ENCODE measurements at regions not wholly inside any gene's neighbourhood (a gene's known extent, or its start where the extent isn't known, plus 50 kb on each side); places are given as distances from the start of the nearest gene placed in this dataset.

GRCh38 chr5:73263001-73263710 is 90.2 kb downstream of the TMEM174 start:
- TF ChIP-seq, protein P1, sequence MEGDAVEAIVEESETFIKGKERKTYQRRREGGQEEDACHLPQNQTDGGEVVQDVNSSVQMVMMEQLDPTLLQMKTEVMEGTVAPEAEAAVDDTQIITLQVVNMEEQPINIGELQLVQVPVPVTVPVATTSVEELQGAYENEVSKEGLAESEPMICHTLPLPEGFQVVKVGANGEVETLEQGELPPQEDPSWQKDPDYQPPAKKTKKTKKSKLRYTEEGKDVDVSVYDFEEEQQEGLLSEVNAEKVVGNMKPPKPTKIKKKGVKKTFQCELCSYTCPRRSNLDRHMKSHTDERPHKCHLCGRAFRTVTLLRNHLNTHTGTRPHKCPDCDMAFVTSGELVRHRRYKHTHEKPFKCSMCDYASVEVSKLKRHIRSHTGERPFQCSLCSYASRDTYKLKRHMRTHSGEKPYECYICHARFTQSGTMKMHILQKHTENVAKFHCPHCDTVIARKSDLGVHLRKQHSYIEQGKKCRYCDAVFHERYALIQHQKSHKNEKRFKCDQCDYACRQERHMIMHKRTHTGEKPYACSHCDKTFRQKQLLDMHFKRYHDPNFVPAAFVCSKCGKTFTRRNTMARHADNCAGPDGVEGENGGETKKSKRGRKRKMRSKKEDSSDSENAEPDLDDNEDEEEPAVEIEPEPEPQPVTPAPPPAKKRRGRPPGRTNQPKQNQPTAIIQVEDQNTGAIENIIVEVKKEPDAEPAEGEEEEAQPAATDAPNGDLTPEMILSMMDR (conservative IDR thresholded peaks at IDR 0.05), result no peak
- no peak for TF ChIP-seq ZFX (IDR thresholded peaks at IDR 0.05)
